ENCODE measurements at regions not wholly inside any gene's neighbourhood (a gene's known extent, or its start where the extent isn't known, plus 50 kb on each side); places are given as distances from the start of the nearest gene placed in this dataset.

- TF ChIP-seq CTCF (IDR thresholded peaks at IDR 0.05) (no peak), POLR2A (IDR thresholded peaks at IDR 0.05) (no peak)
Measured at GRCh38 chr1:56406821-56407220, 172.5 kb downstream of the PLPP3 start.

Measured in prostate gland (tissue), 2 donors.